Stimulated activated CD4-positive, alpha-beta T cell treated with anti-CD3 and anti-CD28 coated beads, TNF-alpha, amount 100 ng/mL, for 1 hour (primary cell): ENCODE measurements at regions not wholly inside any gene's neighbourhood (a gene's known extent, or its start where the extent isn't known, plus 50 kb on each side); places are given as distances from the start of the nearest gene placed in this dataset.

ENCODE experiments used
- DNase-seq, 3 donors: peaks; one replicate each; pipeline ENCODE4 v3.0.0-alpha.2; 2020; ENCODE audit warnings: low read depth in 3 of 3, low spot score in 1 of 3

DNA sequence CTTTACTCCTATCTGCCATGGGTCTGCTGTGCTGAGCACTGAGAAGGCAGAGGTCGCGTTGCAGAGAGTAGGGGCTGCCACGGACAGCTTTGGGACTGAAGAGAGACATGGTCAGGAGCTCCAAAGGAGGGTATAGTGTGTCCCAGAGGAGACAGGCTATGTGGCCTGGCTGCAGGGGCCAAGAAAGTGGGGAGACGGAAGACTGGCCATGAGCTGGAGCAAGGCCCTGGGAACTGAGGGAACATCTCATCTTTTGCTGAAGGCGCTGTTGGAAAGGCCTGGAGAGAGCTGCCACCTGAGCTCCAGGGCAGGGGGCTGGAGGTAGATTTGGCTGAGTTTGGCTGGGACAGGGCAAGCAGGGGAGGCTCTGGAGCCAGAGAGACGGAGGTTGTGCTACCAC is 55.8 kb upstream of the AJAP1 start:
- DNase-seq = no peak

- DNase-seq = no peak
Observed at GRCh38 chr1:4599521-4599920, 54.9 kb upstream of the AJAP1 start.

DNA sequence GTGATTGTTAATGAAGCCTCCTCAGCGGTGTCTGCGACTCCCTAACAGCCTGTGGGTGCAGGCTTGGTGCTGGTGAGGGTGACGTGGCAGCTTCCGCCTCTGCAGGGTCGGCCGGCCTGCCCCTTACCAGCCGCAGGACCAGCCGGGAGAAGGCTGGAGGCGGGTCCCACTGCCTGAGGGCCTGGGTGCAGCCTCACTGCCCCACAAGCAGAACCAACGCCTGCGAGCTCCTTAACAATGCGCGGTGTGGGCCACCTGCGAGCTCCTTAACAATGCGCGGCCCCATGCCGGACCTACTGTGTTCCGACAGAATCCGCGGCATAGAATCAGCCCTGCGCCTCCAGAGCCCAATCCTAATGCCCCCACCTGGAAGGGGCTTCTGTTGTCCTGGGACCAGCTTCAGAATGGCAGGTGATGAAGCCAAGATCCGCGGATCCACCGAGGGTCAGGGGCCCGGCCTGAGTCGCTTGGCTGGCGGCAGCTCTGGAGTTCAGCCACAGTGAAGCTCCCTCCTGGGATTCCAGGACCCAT is 54.4 kb upstream of the AJAP1 start:
- DNase-seq = no peak

DNA sequence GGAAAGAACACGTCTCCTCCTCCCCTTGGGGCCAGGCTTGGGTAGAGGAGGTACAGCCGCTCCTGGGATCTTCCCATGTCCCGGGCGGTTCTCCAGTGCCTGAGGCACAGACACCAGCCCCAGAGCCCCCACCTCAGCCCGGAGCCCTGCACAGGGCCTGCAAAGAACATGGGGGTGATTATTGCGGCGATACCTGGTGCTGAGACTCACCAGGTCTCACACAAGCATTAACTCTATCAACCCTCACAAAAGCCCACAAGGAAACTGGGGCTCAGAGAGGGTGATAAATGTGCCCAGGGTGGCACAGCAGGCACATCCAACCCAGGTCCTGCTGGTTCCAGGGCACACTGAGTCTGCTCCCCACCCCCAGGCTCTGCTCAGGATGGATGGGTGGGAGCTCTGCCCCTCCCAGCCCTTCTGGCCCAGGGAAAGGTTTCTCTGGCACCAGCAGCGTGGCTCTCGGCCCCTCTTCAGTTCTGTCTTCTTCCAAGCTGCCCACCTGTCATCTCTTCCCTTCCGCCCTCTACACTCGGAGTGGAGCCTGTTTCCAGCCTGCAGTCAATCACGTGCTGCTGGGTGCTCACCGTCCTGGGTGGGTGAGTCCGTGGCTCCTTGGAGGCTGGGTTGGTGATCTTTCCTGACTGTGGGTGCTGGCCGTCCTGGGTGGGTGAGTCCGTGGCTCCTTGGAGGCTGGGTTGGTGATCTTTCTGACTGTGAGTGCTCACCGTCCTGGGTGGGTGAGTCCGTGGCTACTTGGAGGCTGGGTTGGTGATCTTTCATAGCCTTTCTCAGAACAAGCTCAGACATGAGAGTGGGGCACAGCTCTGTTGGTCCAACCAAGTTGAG is 53.6 kb upstream of the AJAP1 start:
- DNase-seq = no peak

DNA sequence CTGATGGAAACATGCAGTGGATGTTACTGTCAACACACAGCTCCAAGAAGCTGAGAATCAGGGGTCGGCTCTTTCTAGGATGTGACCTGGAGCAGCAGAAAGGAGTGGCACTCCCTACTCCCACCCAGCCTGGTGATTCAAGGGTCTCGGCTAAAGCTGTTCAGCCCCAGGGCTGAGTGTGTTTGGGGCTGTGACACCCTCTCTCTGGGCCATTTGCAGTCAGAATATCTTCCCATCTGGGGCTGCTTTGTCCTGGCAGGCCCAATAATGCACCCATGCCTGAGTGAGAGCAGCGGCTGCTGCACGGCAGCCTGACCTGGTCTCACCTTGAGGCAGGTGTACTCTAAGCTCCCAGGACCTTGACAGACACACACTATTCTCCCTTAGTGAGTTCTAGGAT is 52.5 kb upstream of the AJAP1 start:
- DNase-seq = no peak

DNA sequence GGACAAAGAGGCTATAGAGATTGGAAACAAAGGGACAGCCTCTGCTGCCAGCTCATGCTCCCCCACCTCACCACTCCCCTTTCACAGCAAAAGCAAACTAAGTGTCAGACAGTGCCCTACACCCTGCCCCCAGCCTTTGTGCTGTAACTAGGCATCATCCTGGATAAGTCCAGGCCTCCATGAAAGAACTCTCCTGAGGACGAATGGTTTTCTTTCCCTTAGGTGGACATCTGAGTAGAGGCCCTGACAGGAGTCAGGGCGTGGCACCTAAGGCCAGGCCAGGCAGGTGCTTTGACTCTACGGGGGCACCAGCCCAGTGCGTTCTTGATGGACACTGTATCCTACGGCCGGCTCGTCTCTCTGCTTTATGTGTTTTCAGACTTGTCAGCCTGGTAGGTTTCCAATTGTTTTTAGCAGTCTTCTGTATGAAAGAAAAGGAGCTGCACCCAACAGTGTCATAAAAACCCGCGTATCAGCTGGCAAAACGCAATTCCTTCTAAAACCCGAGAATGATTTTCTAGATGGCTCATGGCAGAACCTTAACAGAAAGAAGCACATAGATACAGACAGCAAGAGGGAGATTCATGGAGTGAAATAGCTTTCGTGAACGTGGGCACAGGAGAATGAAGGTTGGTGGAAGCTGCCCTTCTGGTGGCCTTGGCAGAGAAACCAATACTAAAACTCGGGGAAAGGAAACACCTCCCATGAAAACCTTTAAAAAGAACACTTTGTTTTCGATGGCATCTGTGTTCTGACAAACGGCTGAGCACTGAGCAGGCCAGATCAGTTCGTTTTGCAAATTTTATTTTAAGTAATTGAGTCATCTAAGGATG is 51.7 kb upstream of the AJAP1 start:
- no peak for DNase-seq

DNA sequence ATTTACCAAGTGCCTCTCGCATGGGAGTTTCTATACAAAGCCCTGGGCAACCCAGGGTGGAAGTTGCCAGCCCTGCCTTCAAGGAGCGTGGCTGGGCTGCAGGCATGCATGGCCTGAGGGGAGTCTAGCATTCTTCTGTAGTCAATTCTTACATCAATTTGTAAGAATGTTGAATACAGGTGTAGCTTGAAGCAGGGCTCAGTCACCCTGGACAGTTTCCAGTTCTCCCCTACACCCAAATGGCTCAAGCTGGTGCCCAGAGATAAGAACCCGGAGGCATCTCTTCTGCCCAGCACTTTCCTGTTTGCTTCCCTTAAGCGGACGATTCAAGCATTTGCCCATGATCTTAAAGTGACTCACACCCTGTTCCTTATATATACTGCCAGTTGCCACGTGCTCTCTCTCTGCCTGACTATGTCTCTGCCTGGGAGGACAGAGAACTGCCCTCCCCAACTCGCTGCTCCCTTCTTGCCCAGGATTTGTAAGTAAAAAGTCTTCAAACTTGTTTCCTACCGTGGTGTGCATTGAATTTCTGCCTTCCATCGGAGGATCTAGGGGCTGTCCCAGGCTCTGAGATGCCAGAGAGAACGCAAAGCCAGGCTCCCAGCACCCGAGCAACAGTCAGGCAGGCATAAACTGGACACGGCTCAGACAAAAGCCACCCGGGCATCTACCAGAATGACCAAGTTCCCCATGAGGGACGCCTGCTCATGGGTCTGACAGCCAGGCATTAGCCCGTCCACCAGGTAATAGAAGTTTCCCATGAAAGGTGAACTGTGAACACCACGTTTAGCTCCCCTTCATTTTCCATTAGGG is 50.9 kb upstream of the AJAP1 start:
- DNase-seq = no peak
